Stomach (tissue), 8 donors: ENCODE measurements at regions not wholly inside any gene's neighbourhood (a gene's known extent, or its start where the extent isn't known, plus 50 kb on each side); places are given as distances from the start of the nearest gene placed in this dataset.

Source experiments
- DNase-seq, 2 donors: peaks; one replicate each; pipeline versions ENCODE4 v3.0.0 to v3.0.0-alpha.2; 2013 to 2019
- H3K27ac ChIP-seq, 5 donors: fragments of 200-600 bp in 4 of 5; sonication (generic) in 4 of 5; one replicate each; pipeline ENCODE4 v1.5.1; 2013 to 2019; ENCODE audit warnings: mild to moderate bottlenecking in 1 of 5, moderate library complexity in 1 of 5
- H3K27me3 ChIP-seq, 3 donors: fragments of 200-600 bp; sonication (generic); one replicate each; pipeline ENCODE4 v1.5.1; 2017 to 2019; ENCODE audit warnings: mixed run types in 1 of 3
- H3K36me3 ChIP-seq, 4 donors: fragments of 200-600 bp; sonication (generic); 1 replicate in 3 of 4; 2 replicates in 1 of 4; pipeline ENCODE4 v1.5.1; 2016 to 2019
- H3K4me1 ChIP-seq, 4 donors: fragments of 200-600 bp; sonication (generic); one replicate each; pipeline ENCODE4 v1.5.1; 2016 to 2019
- H3K4me3 ChIP-seq, 4 donors: fragments of 200-600 bp; sonication (generic) in 3 of 4; one replicate each; pipeline ENCODE4 v1.5.1; 2016 to 2019; ENCODE audit warnings: mild to moderate bottlenecking in 1 of 4
- H3K9me3 ChIP-seq, 4 donors: fragments of 200-600 bp; sonication (generic); one replicate each; pipeline ENCODE4 v1.5.1; 2016 to 2019
- CTCF ChIP-seq, 7 experiments: fragments of 450-650 bp in 4 of 7; fragments of 200-600 bp in 3 of 7; sonication (generic) in 3 of 7; IDR thresholded peaks; one replicate each; pipeline ENCODE4 v1.5.1; 2016 to 2019; ENCODE audit warnings: antibody characterized with exemption in 7 of 7, control low read depth in 2 of 7, mild to moderate bottlenecking in 1 of 7
- EP300 ChIP-seq: sonication (generic); formaldehyde crosslinking; IDR thresholded peaks from one replicate; pipeline ENCODE4 v1.6.1; 2017; ENCODE audit warnings: antibody characterized with exemption
- POLR2A ChIP-seq, 4 donors: fragments of 450-650 bp; IDR thresholded peaks; one replicate each; pipeline ENCODE4 v1.6.1; 2016; ENCODE audit warnings: antibody characterized with exemption in 4 of 4, control low read depth in 2 of 4, mild to moderate bottlenecking in 1 of 4, moderate library complexity in 1 of 4
- POLR2AphosphoS5 ChIP-seq, 3 donors: sonication (generic); formaldehyde crosslinking; IDR thresholded peaks; one replicate each; pipeline ENCODE4 v1.6.1; 2016; ENCODE audit warnings: antibody characterized with exemption in 3 of 3
- WGBS, 5 donors: extraction: QIAGEN DNeasy Blood & Tissue Kit in 3 of 5; methylation state at CpG; one replicate each; pipeline versions ENCODE4 v1.1.5 to v1.1.7; 2013 to 2018; 5-methylcytosine and 5-hydroxymethylcytosine counted together
- intact Hi-C: fragments of 100-400 bp; cut with DNase I; formaldehyde crosslinking; loops from one replicate; pipeline ENCODE4 v1.15.1; 2023; ENCODE audit warnings: low total_unique reads
- donor health status: healthy with polysubstance abuse.
- donor health status: Bipolar disorder and iron deficiency.
- donor health status: healthy.

GRCh38 chr3:166783206-166783605, 596.9 kb downstream of the ZBBX start:
- Histone ChIP-seq H3K27me3 (no peaks in the 10 kb centered on the region), H3K4me3 (no peak overlapping the region), H3K4me1 (no peaks in the 10 kb centered on the region), H3K9me3 (peaks cover 0 to 13% (median 2%) of the 10 kb centered on the region in 4 donors), H3K27ac (no peak overlapping the region), H3K36me3 (no peaks in the 10 kb centered on the region)
- TF ChIP-seq POLR2AphosphoS5 (IDR thresholded peaks at IDR 0.05), result no peak
- TF ChIP-seq POLR2A (IDR thresholded peaks at IDR 0.05), result no peak
- no peak for DNase-seq
- 61 to 66% (median 64%) methylated on average over 2 of the region's 2 CpGs for WGBS, 5 donors
- intact Hi-C loops, result no loop called here

GRCh38 chr3:166764698-166765318, 615.3 kb downstream of the ZBBX start:
- Histone ChIP-seq H3K4me1 (no peaks in the 10 kb centered on the region), H3K4me3 (no peak overlapping the region), H3K27me3 (no peaks in the 10 kb centered on the region), H3K9me3 (peaks cover 0 to 26% (median 15%) of the 10 kb centered on the region in 4 donors), H3K36me3 (no peaks in the 10 kb centered on the region), H3K27ac (no peak overlapping the region)
- TF ChIP-seq EP300 (no peak), POLR2AphosphoS5 (IDR thresholded peaks at IDR 0.05) (no peak), POLR2A (IDR thresholded peaks at IDR 0.05) (no peak), CTCF (IDR thresholded peaks at IDR 0.05) (no peak)
- WGBS, 5 donors, result 74 to 96% (median 77%) methylated on average over 5 of the region's 5 CpGs
- intact Hi-C loops, result no loop called here
- DNase-seq, result no peak

- no peak for TF ChIP-seq EP300
- no peak for TF ChIP-seq CTCF (IDR thresholded peaks at IDR 0.05)
- TF ChIP-seq POLR2A (IDR thresholded peaks at IDR 0.05), result no peak
- no peak for TF ChIP-seq POLR2AphosphoS5 (IDR thresholded peaks at IDR 0.05)
Observed at GRCh38 chr3:166759736-166760513, 620.2 kb downstream of the ZBBX start.

GRCh38 chr3:166752214-166752613, 627.9 kb downstream of the ZBBX start:
- no peak for TF ChIP-seq POLR2AphosphoS5 (IDR thresholded peaks at IDR 0.05)
- no peak for TF ChIP-seq POLR2A (IDR thresholded peaks at IDR 0.05)
- intact Hi-C loops, result no loop called here
- WGBS, 5 donors, result 63 to 80% (median 75%) methylated on average over 2 of the region's 2 CpGs
- Histone ChIP-seq H3K36me3 (no peaks in the 10 kb centered on the region), H3K27ac (no peak overlapping the region), H3K9me3 (peaks cover 0 to 15% (median 1%) of the 10 kb centered on the region in 4 donors), H3K27me3 (no peaks in the 10 kb centered on the region), H3K4me3 (no peak overlapping the region), H3K4me1 (no peaks in the 10 kb centered on the region)
- no peak for DNase-seq

More at GRCh38 chr3:166759736-166760513, 620.2 kb downstream of the ZBBX start:
- Histone ChIP-seq H3K36me3 (no peaks in the 10 kb centered on the region), H3K4me3 (no peak overlapping the region), H3K27me3 (no peaks in the 10 kb centered on the region), H3K4me1 (no peaks in the 10 kb centered on the region), H3K9me3 (peaks cover 0 to 14% (median 12%) of the 10 kb centered on the region in 4 donors), H3K27ac (no peak overlapping the region)
- intact Hi-C loops, result no loop called here
- WGBS, 5 donors, result 70 to 83% (median 76%) methylated on average over 9 of the region's 9 CpGs
- DNase-seq, result no peak

- TF ChIP-seq POLR2AphosphoS5 (IDR thresholded peaks at IDR 0.05), result no peak
- no peak for TF ChIP-seq EP300
- no peak for TF ChIP-seq CTCF (IDR thresholded peaks at IDR 0.05)
- TF ChIP-seq POLR2A (IDR thresholded peaks at IDR 0.05), result no peak
- no peak for DNase-seq
- H3K27ac ChIP-seq, result no peak overlapping the region
- intact Hi-C loops, result no loop called here
- WGBS, 5 donors, result 21 to 28% (median 26%) methylated on average over 2 of the region's 2 CpGs
- no peaks in the 10 kb centered on the region for H3K36me3 ChIP-seq
- H3K9me3 ChIP-seq, result peaks cover 0 to under 1% (median 0%) of the 10 kb centered on the region in 4 donors
- no peaks in the 10 kb centered on the region for H3K27me3 ChIP-seq
- H3K4me1 ChIP-seq, result no peaks in the 10 kb centered on the region
- no peak overlapping the region for H3K4me3 ChIP-seq
Observed at GRCh38 chr3:166743481-166744134, 636.5 kb downstream of the ZBBX start.
